Skeletal muscle cell (primary cell): ENCODE measurements at regions not wholly inside any gene's neighbourhood (a gene's known extent, or its start where the extent isn't known, plus 50 kb on each side); places are given as distances from the start of the nearest gene placed in this dataset.

Experiments
- DNase-seq: peaks from one replicate; pipeline ENCODE4 v3.0.0-alpha.2; 2010; ENCODE audit warnings: low read depth
- H3K4me3 ChIP-seq: 2 replicates; pipeline ENCODE4 v1.5.1; 2011; ENCODE audit warnings: low read depth, mild to moderate bottlenecking, control low read depth, low read length, moderate library complexity

GRCh38 chr6:6897140-6897539, 210.6 kb upstream of the RREB1 start:
- no peak overlapping the region for H3K4me3 ChIP-seq

GRCh38 chr6:6900569-6901204, 207.1 kb upstream of the RREB1 start:
- H3K4me3 ChIP-seq, result no peak overlapping the region
- DNase-seq, result no peak

More at GRCh38 chr6:6897140-6897539, 210.6 kb upstream of the RREB1 start:
- DNase-seq, result no peak

- H3K4me3 ChIP-seq, result no peak overlapping the region
- no peak for DNase-seq
Observed at GRCh38 chr6:6901205-6901719, 206.5 kb upstream of the RREB1 start.

GRCh38 chr6:6901945-6902344, 205.8 kb upstream of the RREB1 start:
- no peak overlapping the region for H3K4me3 ChIP-seq
- DNase-seq, result no peak

GRCh38 chr6:6905961-6906518, 201.7 kb upstream of the RREB1 start:
- H3K4me3 ChIP-seq, result no peak overlapping the region
- DNase-seq, result no peak

GRCh38 chr6:6906570-6907213, 201.1 kb upstream of the RREB1 start:
- H3K4me3 ChIP-seq, result no peak overlapping the region
- DNase-seq, result no peak

GRCh38 chr6:6907286-6907685, 200.5 kb upstream of the RREB1 start:
- DNase-seq, result no peak
- no peak overlapping the region for H3K4me3 ChIP-seq

- no peak overlapping the region for H3K4me3 ChIP-seq
- no peak for DNase-seq
Observed at GRCh38 chr6:6908121-6908520, 199.6 kb upstream of the RREB1 start.

- DNase-seq, result no peak
- no peak overlapping the region for H3K4me3 ChIP-seq
Observed at GRCh38 chr6:6909111-6909510, 198.7 kb upstream of the RREB1 start.

GRCh38 chr6:6910734-6911295, 196.9 kb upstream of the RREB1 start:
- no peak for DNase-seq
- H3K4me3 ChIP-seq, result no peak overlapping the region

GRCh38 chr6:6911391-6911790, 196.4 kb upstream of the RREB1 start:
- no peak overlapping the region for H3K4me3 ChIP-seq
- DNase-seq, result no peak

- H3K4me3 ChIP-seq, result no peak overlapping the region
- DNase-seq, result no peak
Observed at GRCh38 chr6:6912817-6913744, 194.7 kb upstream of the RREB1 start.

- H3K4me3 ChIP-seq, result peak overlapping the region; percentile 37
- DNase-seq, result no peak
Observed at GRCh38 chr6:6915219-6915618, 192.5 kb upstream of the RREB1 start.

GRCh38 chr6:6915813-6916547, 191.8 kb upstream of the RREB1 start:
- H3K4me3 ChIP-seq, result peak overlapping the region; percentile 37

GRCh38 chr6:6916598-6916997, 191.2 kb upstream of the RREB1 start:
- no peak for DNase-seq
- H3K4me3 ChIP-seq, result no peak overlapping the region

More at GRCh38 chr6:6915813-6916547, 191.8 kb upstream of the RREB1 start:
- peak; percentile 81 for DNase-seq

- H3K4me3 ChIP-seq, result no peak overlapping the region
- no peak for DNase-seq
Observed at GRCh38 chr6:6918216-6918983, 189.4 kb upstream of the RREB1 start.

GRCh38 chr6:6919173-6919572, 188.6 kb upstream of the RREB1 start:
- no peak overlapping the region for H3K4me3 ChIP-seq
- no peak for DNase-seq
